Ectodermal cell (in vitro differentiated cells): ENCODE measurements at regions not wholly inside any gene's neighbourhood (a gene's known extent, or its start where the extent isn't known, plus 50 kb on each side); places are given as distances from the start of the nearest gene placed in this dataset.
A peak's percentile ranks its signal among the peaks of the same experiment; 100 is the strongest.
"Not testable (repeated sequence)": the region's sequence is repeated elsewhere in the genome, so short reads cannot be mapped to it uniquely, and the experiment has no call there.

ENCODE experiments used
- H3K27ac ChIP-seq: 2 replicates; pipeline ENCODE4 v1.7.0; 2013; ENCODE audit warnings: mild to moderate bottlenecking, low read depth, low read length; ENCODE audit not compliant: insufficient read depth, poor library complexity, severe bottlenecking
- H3K27me3 ChIP-seq: 2 replicates; pipeline ENCODE4 v1.7.0; 2013; ENCODE audit warnings: mild to moderate bottlenecking, low read length; ENCODE audit not compliant: insufficient read depth, control insufficient read depth, poor library complexity, severe bottlenecking
- H3K36me3 ChIP-seq: one replicate; pipeline ENCODE4 v1.7.0; 2013; ENCODE audit warnings: low read length; ENCODE audit not compliant: control insufficient read depth, insufficient read depth
- H3K4me1 ChIP-seq: one replicate; pipeline ENCODE4 v1.7.0; 2013; ENCODE audit warnings: low read length; ENCODE audit not compliant: control insufficient read depth, insufficient read depth
- H3K4me3 ChIP-seq: 2 replicates; pipeline ENCODE4 v1.7.0; 2013; ENCODE audit warnings: low read depth, low read length, control low read depth; ENCODE audit not compliant: insufficient read depth
- H3K9me3 ChIP-seq: 2 replicates; pipeline ENCODE4 v1.7.0; 2013; ENCODE audit warnings: mild to moderate bottlenecking, low read length, moderate library complexity; ENCODE audit not compliant: control insufficient read depth
- WGBS, 2 experiments: methylation state at CpG; one replicate each; pipeline ENCODE4 v1.1.7; 2013; ENCODE audit warnings: missing lambda C conversion rate in 2 of 2; 5-methylcytosine and 5-hydroxymethylcytosine counted together

- Histone ChIP-seq H3K9me3 (no peaks in the 10 kb centered on the region), H3K27me3 (no peaks in the 10 kb centered on the region), H3K27ac (no peak overlapping the region), H3K4me3 (no peak overlapping the region), H3K36me3 (no peaks in the 10 kb centered on the region), H3K4me1 (no peaks in the 10 kb centered on the region)
- WGBS, 2 experiments, result 70 to 80% methylated on average over 7 of the region's 7 CpGs
These were observed 72.1 kb upstream of the EPB41L1 start for GRCh38 chr20:36082315-36082915.

GRCh38 chr20:36083200-36083599 is 71.3 kb upstream of the EPB41L1 start:
- H3K27me3 ChIP-seq, H3K36me3 ChIP-seq, H3K27ac ChIP-seq, H3K4me1 ChIP-seq, H3K4me3 ChIP-seq, H3K9me3 ChIP-seq: not testable (repeated sequence)
- 88 to 90% methylated on average over 4 of the region's 4 CpGs for WGBS, 2 experiments

- Histone ChIP-seq H3K27me3 (no peaks in the 10 kb centered on the region), H3K9me3 (no peaks in the 10 kb centered on the region), H3K27ac (no peak overlapping the region), H3K4me3 (no peak overlapping the region), H3K36me3 (no peaks in the 10 kb centered on the region), H3K4me1 (no peaks in the 10 kb centered on the region)
- WGBS, 2 experiments, result 89 to 96% methylated on average over 3 of the region's 3 CpGs
These were observed 70.2 kb upstream of the EPB41L1 start for GRCh38 chr20:36084356-36084755.

- H3K4me1 ChIP-seq, result no peaks in the 10 kb centered on the region
- no peaks in the 10 kb centered on the region for H3K27me3 ChIP-seq
- no peak overlapping the region for H3K4me3 ChIP-seq
- H3K27ac ChIP-seq, result no peak overlapping the region
- H3K36me3 ChIP-seq, result no peaks in the 10 kb centered on the region
- H3K9me3 ChIP-seq, result no peaks in the 10 kb centered on the region
- WGBS, 2 experiments, result 93 to 96% methylated on average over 4 of the region's 4 CpGs
These were observed 69.5 kb upstream of the EPB41L1 start for GRCh38 chr20:36084897-36085613.

- Histone ChIP-seq H3K9me3 (no peaks in the 10 kb centered on the region), H3K4me1 (no peaks in the 10 kb centered on the region), H3K36me3 (no peaks in the 10 kb centered on the region), H3K4me3 (no peak overlapping the region), H3K27me3 (no peaks in the 10 kb centered on the region), H3K27ac (no peak overlapping the region)
- WGBS, 2 experiments, result 57 to 60% methylated on average over 3 of the region's 3 CpGs
These were observed 68.8 kb upstream of the EPB41L1 start for GRCh38 chr20:36085686-36086267.

GRCh38 chr20:36086767-36087166 is 67.8 kb upstream of the EPB41L1 start:
- WGBS, 2 experiments, result 91 to 96% methylated on average over 1 of the region's 2 CpGs
- H3K27ac ChIP-seq, result no peak overlapping the region

GRCh38 chr20:36090223-36090622 is 64.3 kb upstream of the EPB41L1 start:
- H3K4me1 ChIP-seq, result peaks cover 15% of the 10 kb centered on the region
- H3K4me3 ChIP-seq, result no peak overlapping the region
- no peaks in the 10 kb centered on the region for H3K9me3 ChIP-seq
- 91 to 93% methylated on average over 5 of the region's 5 CpGs for WGBS, 2 experiments
- H3K27me3 ChIP-seq, result peaks cover 19% of the 10 kb centered on the region
- no peak overlapping the region for H3K27ac ChIP-seq
- H3K36me3 ChIP-seq, result no peaks in the 10 kb centered on the region

More at GRCh38 chr20:36086767-36087166, 67.8 kb upstream of the EPB41L1 start:
- no peaks in the 10 kb centered on the region for H3K9me3 ChIP-seq
- H3K36me3 ChIP-seq, result no peaks in the 10 kb centered on the region
- no peaks in the 10 kb centered on the region for H3K27me3 ChIP-seq
- no peak overlapping the region for H3K4me3 ChIP-seq
- H3K4me1 ChIP-seq, result peaks cover 5% of the 10 kb centered on the region

- Histone ChIP-seq H3K9me3 (no peaks in the 10 kb centered on the region), H3K27ac (peak overlapping the region; percentile 70), H3K4me3 (peak overlapping the region; percentile 56), H3K36me3 (no peaks in the 10 kb centered on the region), H3K4me1 (peaks cover 15% of the 10 kb centered on the region), H3K27me3 (peaks cover 25% of the 10 kb centered on the region)
- WGBS, 2 experiments, result 1% methylated on average over 42 of the region's 42 CpGs
These were observed 62.8 kb upstream of the EPB41L1 start for GRCh38 chr20:36091561-36092397.

GRCh38 chr20:36092398-36093024 is 62.0 kb upstream of the EPB41L1 start:
- Histone ChIP-seq H3K36me3 (no peaks in the 10 kb centered on the region), H3K27ac (no peak overlapping the region), H3K9me3 (no peaks in the 10 kb centered on the region), H3K27me3 (peaks cover 25% of the 10 kb centered on the region), H3K4me3 (peak overlapping the region; percentile 56), H3K4me1 (peaks cover 16% of the 10 kb centered on the region)
- 0% methylated on average over 89 of the region's 89 CpGs for WGBS, 2 experiments
